GM12878 (cell line): ENCODE measurements at regions not wholly inside any gene's neighbourhood (a gene's known extent, or its start where the extent isn't known, plus 50 kb on each side); places are given as distances from the start of the nearest gene placed in this dataset.

Experiments used
- ATAC-seq: fragments of 200-7000 bp; cut with Tn5 transposase; 3 replicates; pipeline ENCODE4 v1.9.1; 2020; ENCODE audit warnings: mild to moderate bottlenecking, moderate library complexity
- BruUV-seq: library from RNA; stranded (reverse); fragments of 400-500 nt; replicated peaks from 2 replicates; lab custom pipeline; 2021; lab: Mats Ljungman, UMichigan
- CTCF ChIA-PET: fragments of 300-600 bp; sonication (Branson Sonifier 250); formaldehyde crosslinking; extraction: SDS; loops from one replicate; lab custom pipeline; 2021; ENCODE audit warnings: inconsistent platforms; lab: Yijun Ruan, JAX
- POLR2A ChIA-PET: fragments of 350-600 bp; formaldehyde crosslinking; extraction: SDS; loops from one replicate; lab custom pipeline; 2021; ENCODE audit warnings: inconsistent platforms; lab: Charles Lee
- RAD21 ChIA-PET: fragments of 300-600 bp; sonication (Branson Sonifier 250); formaldehyde crosslinking; loops from one replicate; lab custom pipeline; 2023; ENCODE audit warnings: antibody characterized with exemption; ENCODE audit not compliant: unreplicated experiment; lab: Charles Lee
- SMC1A ChIA-PET: fragments of 300-600 bp; sonication (Branson Sonifier 250); formaldehyde crosslinking; loops from one replicate; lab custom pipeline; 2023; ENCODE audit not compliant: unreplicated experiment, uncharacterized antibody; lab: Charles Lee
- DNase-seq: peaks from one replicate; pipeline ENCODE4 v3.0.0-alpha.2; 2011; ENCODE audit warnings: low read depth, low spot score
- FAIRE-seq: peaks from 3 replicates; lab custom pipeline; 2011; peaks lifted over from hg19 to GRCh38; lab: Jason Lieb, UNC
- H2AFZ ChIP-seq: 2 replicates; pipeline ENCODE4 v1.6.0; 2011; ENCODE audit warnings: low read depth, low read length, control low read depth; ENCODE audit not compliant: control insufficient read depth
- H3K27ac ChIP-seq: 2 replicates; pipeline ENCODE4 v1.5.1; 2011; ENCODE audit warnings: control low read depth; ENCODE audit not compliant: control insufficient read depth, insufficient read depth
- H3K27me3 ChIP-seq, 2 experiments: replicated peaks in 1 of 2; 2 replicates each; pipeline versions ENCODE4 v1.6.0 to v1.6.1; 2011; ENCODE audit warnings: low read length in 1 of 2; ENCODE audit not compliant: control insufficient read depth in 2 of 2, insufficient read depth in 2 of 2
- H3K36me3 ChIP-seq, 2 experiments: 2 replicates each; pipeline ENCODE4 v1.5.1; 2011; ENCODE audit warnings: low read length in 1 of 2; ENCODE audit not compliant: control insufficient read depth in 2 of 2, insufficient read depth in 2 of 2
- H3K4me1 ChIP-seq: 2 replicates; pipeline ENCODE4 v1.6.1; 2011; ENCODE audit warnings: mild to moderate bottlenecking, low read length, moderate library complexity, mixed read lengths; ENCODE audit not compliant: control insufficient read depth, insufficient read depth
- H3K4me2 ChIP-seq: 2 replicates; pipeline ENCODE4 v1.6.0; 2011; ENCODE audit warnings: control low read depth; ENCODE audit not compliant: control insufficient read depth, insufficient read depth
- H3K4me3 ChIP-seq: fragments of 200-600 bp; sonication (generic); 2 replicates; pipeline ENCODE4 v1.5.1; 2016
- H3K79me2 ChIP-seq: 2 replicates; pipeline ENCODE4 v1.6.0; 2011; ENCODE audit warnings: low read length; ENCODE audit not compliant: control insufficient read depth, insufficient read depth
- H3K9ac ChIP-seq: 2 replicates; pipeline ENCODE4 v1.8.0; 2011; ENCODE audit warnings: low read length, control low read depth, mixed read lengths; ENCODE audit not compliant: control insufficient read depth, insufficient read depth
- H3K9me3 ChIP-seq: replicated peaks from 3 replicates; pipeline ENCODE4 v1.5.1; 2011; ENCODE audit warnings: mild to moderate bottlenecking, low read length; ENCODE audit not compliant: control insufficient read depth, insufficient read depth
- H4K20me1 ChIP-seq: 2 replicates; pipeline ENCODE4 v1.6.0; 2011; ENCODE audit not compliant: control insufficient read depth, insufficient read depth
- ATF7 ChIP-seq: fragments of 450-650 bp; IDR thresholded peaks from 2 replicates; pipeline ENCODE4 v1.6.1; 2016; ENCODE audit warnings: low read depth, mild to moderate bottlenecking
- CTCF ChIP-seq, 3 experiments: IDR thresholded peaks in 2 of 3; conservative IDR thresholded peaks in 1 of 3; 2 replicates each; pipeline ENCODE4 v1.5.1; 2011; ENCODE audit warnings: low read depth in 3 of 3, low read length in 3 of 3, mild to moderate bottlenecking in 3 of 3, control low read depth in 2 of 3, moderate library complexity in 2 of 3, inconsistent platforms in 1 of 3, mixed read lengths in 1 of 3; ENCODE audit not compliant: control insufficient read depth in 2 of 3, insufficient read depth in 1 of 3; ENCODE audit errors: extremely low read depth in 1 of 3
- HSF1 ChIP-seq: fragments of 150-350 bp; IDR thresholded peaks from 2 replicates; pipeline ENCODE4 v1.6.1; 2014; ENCODE audit warnings: mild to moderate bottlenecking, low read depth, low read length
- MEF2A ChIP-seq: IDR thresholded peaks from 2 replicates; pipeline ENCODE4 v1.6.1; 2011; ENCODE audit warnings: low read depth, mild to moderate bottlenecking, low read length, moderate library complexity; ENCODE audit not compliant: insufficient read depth
- MLLT1 ChIP-seq: fragments of 450-650 bp; IDR thresholded peaks from 2 replicates; pipeline ENCODE4 v1.6.1; 2016; ENCODE audit warnings: mild to moderate bottlenecking
- RAD21 ChIP-seq: IDR thresholded peaks from 2 replicates; pipeline ENCODE4 v1.6.1; 2011; ENCODE audit warnings: mild to moderate bottlenecking, low read depth, low read length, moderate library complexity; ENCODE audit not compliant: insufficient read depth
- RBBP5 ChIP-seq: fragments of 200-600 bp; sonication (generic); conservative IDR thresholded peaks from 2 replicates; pipeline ENCODE4 v1.6.1; 2016
- SMC3 ChIP-seq: IDR thresholded peaks from 2 replicates; pipeline ENCODE4 v1.6.1; 2011; ENCODE audit warnings: low read length, improper control_type of control experiment, borderline replicate concordance
- TCF7 ChIP-seq: IDR thresholded peaks from 2 replicates; pipeline ENCODE4 v1.6.1; 2014; ENCODE audit warnings: antibody characterized with exemption, borderline replicate concordance
- WGBS: methylation state at CpG from one replicate; pipeline ENCODE4 v1.1.6; 2016; ENCODE audit warnings: low lambda C conversion rate; ENCODE audit not compliant: insufficient replicate concordance, insufficient coverage; ENCODE audit errors: missing lambda C conversion rate; 5-methylcytosine and 5-hydroxymethylcytosine counted together
- in situ Hi-C: fragments of 300-500 bp; cut with MboI; formaldehyde crosslinking; loops from 9 replicates; pipeline ENCODE4 v1.14.3; 2018; ENCODE audit warnings: mixed read lengths
- intact Hi-C: fragments of 100-400 bp; cut with micrococcal nuclease; formaldehyde crosslinking; loops from one replicate; pipeline ENCODE4 v1.14.2; 2022; ENCODE audit not compliant: unreplicated experiment

DNA sequence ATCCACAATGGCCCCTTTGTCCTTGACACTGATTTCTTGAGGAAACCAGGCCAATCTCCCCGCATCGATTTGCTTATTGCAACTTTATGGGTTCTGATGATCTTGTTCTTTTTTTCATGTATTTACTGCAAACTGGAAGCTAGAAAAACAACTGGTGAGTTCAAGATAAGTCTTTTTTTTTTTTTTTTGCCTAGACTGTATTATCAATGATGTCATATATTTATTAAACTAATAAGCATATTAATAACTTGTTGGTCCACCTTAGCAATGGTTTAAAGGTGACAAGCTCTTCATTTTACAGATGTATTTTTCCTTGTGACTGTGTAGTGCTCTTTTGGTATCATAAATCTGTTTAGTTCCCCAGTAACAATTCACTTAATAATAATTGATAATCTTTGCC, 79.0 kb upstream of the NOX3 start:
- TF ChIP-seq MLLT1 (no peak), ATF7 (peak; percentile 27; the same call in 1 of the 2 replicates)

DNA sequence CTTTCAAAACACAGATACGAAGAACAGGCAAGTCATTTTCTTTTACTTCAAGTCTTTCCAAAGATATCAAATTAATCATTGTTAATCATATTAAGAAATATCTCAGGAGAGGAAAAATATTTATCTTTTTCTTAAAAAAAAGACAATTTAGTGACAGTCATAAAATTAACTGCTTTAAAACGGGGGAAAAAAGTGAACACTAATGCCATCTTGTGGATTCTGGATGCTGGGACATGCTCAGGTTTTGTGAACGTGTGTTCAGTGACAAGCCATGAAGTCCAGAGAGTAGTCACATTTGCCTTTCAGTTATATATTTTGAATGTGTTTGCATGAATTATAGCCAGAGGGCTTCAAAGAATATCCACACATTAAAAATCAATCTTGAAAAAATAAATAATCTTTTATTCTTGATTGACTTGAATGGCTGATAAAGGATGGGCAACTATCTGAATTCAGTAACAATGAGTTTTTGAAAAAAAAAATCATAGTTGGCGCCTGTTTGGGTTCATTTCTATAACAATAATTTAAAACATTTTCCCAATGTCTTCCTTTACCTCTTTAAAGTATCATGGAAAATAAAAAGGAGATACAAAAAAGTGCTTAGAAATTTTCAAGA, 74.7 kb upstream of the NOX3 start:
- 25% methylated on average over 4 of the region's 4 CpGs for WGBS
- Histone ChIP-seq H3K9ac (no peak overlapping the region), H2AFZ (no peak overlapping the region), H3K27ac (no peak overlapping the region), H4K20me1 (no peaks in the 10 kb centered on the region), H3K79me2 (no peaks in the 10 kb centered on the region), H3K4me3 (no peak overlapping the region), H3K4me2 (no peak overlapping the region), H3K4me1 (no peaks in the 10 kb centered on the region), H3K36me3 (no peaks in the 10 kb centered on the region), H3K9me3 (no peaks in the 10 kb centered on the region; the same call in 1 of the 3 replicates), H3K27me3 (no peaks in the 10 kb centered on the region)
- peak; percentile 89 for ATAC-seq
- BruUV-seq = no TSS peak
- SMC1A ChIA-PET = interaction anchor here (1.9 kb wide), 1 partner anchor 208 kb away, joined by 7 read pairs; no protein-coding TSS in a partner anchor
- intact Hi-C loops = loop anchor here (1.0 to 10.0 kb wide), 2 partner anchors 203 to 356 kb away; no protein-coding TSS in a partner anchor
- POLR2A ChIA-PET = no interaction called here
- in situ Hi-C loops = loop anchor here (5.0 kb wide), 1 partner anchor 203 kb away; no protein-coding TSS in a partner anchor
- no peak for DNase-seq
- FAIRE-seq = no peak
- RAD21 ChIA-PET = interaction anchor here (2.4 kb wide), 1 partner anchor 202 kb away, joined by 24 read pairs; no protein-coding TSS in a partner anchor
- TF ChIP-seq RBBP5 (no peak), TCF7 (no peak), RAD21 (peak; percentile 89), CTCF (IDR thresholded peaks at IDR 0.05 in 2 of 3, conservative IDR thresholded peaks at IDR 0.05 in 1 of 3; ENCODE audit: control insufficient read depth in 2 of 3, extremely low read depth in 1 of 3, insufficient read depth in 1 of 3, low read depth in 3 of 3, low read length in 3 of 3) (peak; percentile 66 to 76 (median 76); a peak in 5 of 6 replicates), MEF2A (0 out of 2 replicates have a peak, but pooled peaks have one; percentile 24), HSF1 (no peak), SMC3 (peak; percentile 90)
- CTCF ChIA-PET = interaction anchor here (1.6 to 2.5 kb wide), 3 partner anchors 196 to 352 kb away, joined by 6 to 51 read pairs (median 13); no protein-coding TSS in a partner anchor

More for the DNA sequence above, 79.0 kb upstream of the NOX3 start:
- Histone ChIP-seq H3K9me3 (no peaks in the 10 kb centered on the region), H3K4me2 (no peak overlapping the region), H2AFZ (no peak overlapping the region), H3K27me3 (no peaks in the 10 kb centered on the region), H3K4me1 (no peaks in the 10 kb centered on the region), H3K36me3 (no peaks in the 10 kb centered on the region), H3K4me3 (no peak overlapping the region), H3K79me2 (no peaks in the 10 kb centered on the region), H3K27ac (no peak overlapping the region), H4K20me1 (no peaks in the 10 kb centered on the region), H3K9ac (no peak overlapping the region)
- no peak for FAIRE-seq
- intact Hi-C loops (loop anchor here (10.0 kb wide), 1 partner anchor 360 kb away; no protein-coding TSS in a partner anchor), in situ Hi-C loops (loop anchor here (5.0 kb wide), 1 partner anchor 207 kb away; no protein-coding TSS in a partner anchor)
- SMC1A ChIA-PET = interaction anchor here (1.1 to 4.1 kb wide), 3 partner anchors 12 to 207 kb away, joined by 4 to 13 read pairs (median 5); no protein-coding TSS in a partner anchor
- no TSS peak for BruUV-seq
- CTCF ChIA-PET = interaction anchor here (0.6 to 1.6 kb wide), 5 partner anchors 35 to 1217 kb away, joined by 3 to 5 read pairs (median 3); no protein-coding TSS in a partner anchor
- DNase-seq = no peak
- WGBS = 92% methylated on average over 2 of the region's 2 CpGs
- no peak for ATAC-seq
- RAD21 ChIA-PET = no interaction called here
- POLR2A ChIA-PET = no interaction called here
